IPS DF 19.7 (cell line): ENCODE measurements at regions not wholly inside any gene's neighbourhood (a gene's known extent, or its start where the extent isn't known, plus 50 kb on each side); places are given as distances from the start of the nearest gene placed in this dataset.

Source experiments
- DNase-seq: peaks from one replicate; pipeline ENCODE4 v3.0.0-alpha.2; 2013; ENCODE audit warnings: low read depth, low spot score

GRCh38 chr14:101025131-101025530 is 121.6 kb upstream of the RTL1 start:
- no peak for DNase-seq

- DNase-seq = no peak
Observed at GRCh38 chr14:101025696-101026095, 122.2 kb upstream of the RTL1 start.

- DNase-seq = no peak
Observed at GRCh38 chr14:101026341-101026740, 122.8 kb upstream of the RTL1 start.

GRCh38 chr14:101027291-101027690 is 123.8 kb upstream of the RTL1 start:
- no peak for DNase-seq

- DNase-seq = no peak
Observed at GRCh38 chr14:101027966-101028365, 124.4 kb upstream of the RTL1 start.

GRCh38 chr14:101028971-101029667 is 125.6 kb upstream of the RTL1 start:
- no peak for DNase-seq

GRCh38 chr14:101029668-101030290 is 126.3 kb upstream of the RTL1 start:
- DNase-seq = no peak

GRCh38 chr14:101030586-101030985 is 127.1 kb upstream of the RTL1 start:
- no peak for DNase-seq

GRCh38 chr14:101031186-101031585 is 127.7 kb upstream of the RTL1 start:
- no peak for DNase-seq

GRCh38 chr14:101031721-101032120 is 128.2 kb upstream of the RTL1 start:
- DNase-seq = no peak

GRCh38 chr14:101032433-101032832 is 128.9 kb upstream of the RTL1 start:
- DNase-seq = no peak

- no peak for DNase-seq
Observed at GRCh38 chr14:101033006-101033405, 129.5 kb upstream of the RTL1 start.

GRCh38 chr14:101033446-101034165 is 130.1 kb upstream of the RTL1 start:
- DNase-seq = no peak

- DNase-seq = no peak
Observed at GRCh38 chr14:101034986-101035385, 131.5 kb upstream of the RTL1 start.

GRCh38 chr14:101035466-101036225 is 132.1 kb upstream of the RTL1 start:
- DNase-seq = no peak

GRCh38 chr14:101037021-101037817 is 133.7 kb upstream of the RTL1 start:
- DNase-seq = no peak

- no peak for DNase-seq
Observed at GRCh38 chr14:101039031-101039754, 135.7 kb upstream of the RTL1 start.

GRCh38 chr14:101039755-101040138 is 136.2 kb upstream of the RTL1 start:
- no peak for DNase-seq

- no peak for DNase-seq
Observed at GRCh38 chr14:101040538-101041442, 137.3 kb upstream of the RTL1 start.

- DNase-seq = no peak
Observed at GRCh38 chr14:101043891-101044290, 140.4 kb upstream of the RTL1 start.
